ENCODE measurements at regions not wholly inside any gene's neighbourhood (a gene's known extent, or its start where the extent isn't known, plus 50 kb on each side); places are given as distances from the start of the nearest gene placed in this dataset.

DNA sequence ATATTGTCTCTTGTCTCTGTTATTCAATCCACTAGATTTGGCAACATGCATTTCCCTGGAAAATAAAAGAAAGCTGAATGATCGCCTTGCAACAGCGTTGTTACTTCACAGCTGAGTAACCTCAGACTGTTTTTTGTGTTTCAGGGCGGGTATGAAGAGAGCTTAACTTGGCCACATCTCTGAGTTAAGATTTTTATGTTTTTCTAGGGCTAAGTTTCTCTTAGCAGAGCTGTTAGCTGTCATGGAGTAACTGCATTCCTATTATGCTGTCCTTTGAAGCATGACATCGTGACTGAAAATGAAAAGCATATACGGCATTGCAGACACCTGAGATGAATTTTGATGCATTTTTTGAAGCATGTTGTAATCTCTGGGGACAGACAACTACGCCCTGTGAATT lies 1798.9 kb downstream of the PCDH7 start:
- no peak for DNase-seq

DNA sequence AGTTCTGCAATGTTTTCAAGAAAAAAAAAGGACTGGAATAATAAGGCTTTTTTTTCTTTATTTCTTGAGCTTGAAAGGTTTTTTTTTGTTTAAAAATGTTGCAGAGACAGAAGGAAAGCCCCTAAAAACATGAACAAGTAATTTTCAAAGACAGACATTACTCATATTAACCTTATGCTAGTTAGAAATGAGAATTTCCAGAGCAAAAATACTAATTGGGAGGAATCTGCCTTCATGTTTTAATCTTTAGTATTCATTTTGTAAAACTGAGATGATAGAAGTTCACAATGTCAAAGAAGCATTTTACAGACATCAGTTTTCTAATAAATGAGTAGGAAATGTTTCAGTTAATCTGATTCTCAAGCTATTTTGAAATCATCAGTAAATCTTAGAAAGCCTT lies 1805.3 kb downstream of the PCDH7 start:
- no peak for DNase-seq

DNA sequence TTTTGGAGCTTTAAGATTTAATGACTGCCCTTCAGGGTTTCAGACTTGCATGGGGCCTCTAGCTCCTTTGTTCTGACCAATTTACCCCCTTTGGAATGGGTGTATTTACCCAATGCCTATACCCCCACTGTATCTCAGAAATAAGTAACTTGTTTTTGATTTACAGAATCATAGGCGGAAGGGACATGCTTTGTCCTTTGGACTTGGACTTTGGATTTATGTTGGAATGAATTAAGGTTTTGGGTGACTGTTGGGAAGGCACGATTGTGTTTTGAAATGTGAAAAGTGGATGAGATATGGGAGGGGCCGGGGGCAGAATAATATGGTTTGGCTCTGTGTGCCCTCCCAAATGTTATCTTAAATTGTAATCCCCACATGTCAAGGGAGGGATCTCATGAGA lies 1824.7 kb downstream of the PCDH7 start:
- DNase-seq = no peak

DNA sequence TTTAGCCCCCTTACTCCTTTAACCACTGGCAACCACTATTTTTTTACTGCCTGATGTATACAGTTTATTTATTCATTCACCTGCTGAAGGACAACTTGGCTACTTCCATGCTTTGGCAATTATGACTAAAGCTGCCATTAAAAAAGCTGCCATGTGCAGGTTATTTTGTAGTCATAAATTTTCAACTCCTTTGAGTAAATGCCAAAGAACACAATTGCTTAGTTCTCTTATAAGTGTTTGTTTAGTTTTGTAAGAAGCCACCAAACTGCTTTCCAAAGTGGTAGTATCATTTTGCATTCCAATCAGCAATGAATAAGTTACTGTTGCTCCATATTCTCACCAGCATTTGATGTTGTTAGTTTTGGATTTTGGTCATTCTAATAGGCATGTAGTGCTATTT lies 1831.8 kb downstream of the PCDH7 start:
- DNase-seq = no peak

DNA sequence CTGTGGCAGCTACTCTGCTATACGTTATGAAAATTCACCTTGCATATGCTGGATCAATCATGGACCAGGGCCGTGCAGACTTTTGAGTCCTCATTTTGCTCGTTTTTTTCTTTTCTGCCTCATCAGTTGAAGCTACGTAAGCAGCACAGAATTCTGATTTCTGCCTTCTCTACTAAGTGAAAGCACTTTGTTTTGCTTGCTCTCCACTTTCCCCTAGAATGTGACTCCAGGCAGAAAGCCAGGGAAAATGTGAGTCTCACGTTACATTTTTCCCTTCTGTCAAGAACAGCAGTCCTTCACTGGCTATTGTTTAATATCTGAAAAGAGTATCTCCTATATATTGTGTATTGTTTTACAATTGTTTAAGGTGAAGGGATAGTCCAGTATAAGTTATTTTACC lies 1840.1 kb downstream of the PCDH7 start:
- peak; percentile 73 for DNase-seq

DNA sequence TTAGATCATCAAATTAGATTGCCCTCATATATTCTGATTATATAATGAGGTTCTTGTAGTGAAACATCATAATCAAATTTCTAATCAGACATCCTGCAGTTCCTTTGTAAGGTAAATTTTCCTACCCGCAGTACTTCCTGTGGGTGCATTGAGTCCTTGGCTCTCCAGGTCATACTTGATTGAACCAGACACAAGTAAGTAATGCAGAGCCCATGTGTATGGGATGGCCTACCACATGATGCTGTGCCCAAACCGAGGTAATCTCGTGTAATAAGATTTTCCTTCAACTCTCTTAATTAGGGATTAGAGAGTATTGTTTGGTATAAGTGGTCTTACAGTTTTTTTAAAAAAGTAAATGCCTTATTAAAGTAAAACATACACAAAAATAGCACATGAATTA lies 1841.8 kb downstream of the PCDH7 start:
- DNase-seq = no peak

DNA sequence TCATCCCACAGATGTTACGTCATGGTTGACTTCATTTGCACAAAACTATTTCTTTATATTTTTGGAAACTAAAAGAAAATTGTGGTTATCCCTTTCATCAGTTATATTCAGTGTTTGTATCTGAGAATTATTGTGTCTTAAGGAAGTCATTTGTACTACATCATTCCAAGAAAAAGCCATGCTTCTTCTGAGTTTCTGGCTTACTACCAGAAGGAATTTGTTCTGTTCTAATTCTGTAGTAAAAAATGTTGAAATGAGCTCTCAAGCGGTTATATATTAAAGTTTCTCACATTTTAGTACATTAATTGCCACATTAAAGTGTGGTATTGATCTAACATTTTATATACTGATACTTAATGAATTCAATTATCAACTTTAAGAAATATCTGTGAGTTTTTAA lies 1844.5 kb downstream of the PCDH7 start:
- DNase-seq = no peak

DNA sequence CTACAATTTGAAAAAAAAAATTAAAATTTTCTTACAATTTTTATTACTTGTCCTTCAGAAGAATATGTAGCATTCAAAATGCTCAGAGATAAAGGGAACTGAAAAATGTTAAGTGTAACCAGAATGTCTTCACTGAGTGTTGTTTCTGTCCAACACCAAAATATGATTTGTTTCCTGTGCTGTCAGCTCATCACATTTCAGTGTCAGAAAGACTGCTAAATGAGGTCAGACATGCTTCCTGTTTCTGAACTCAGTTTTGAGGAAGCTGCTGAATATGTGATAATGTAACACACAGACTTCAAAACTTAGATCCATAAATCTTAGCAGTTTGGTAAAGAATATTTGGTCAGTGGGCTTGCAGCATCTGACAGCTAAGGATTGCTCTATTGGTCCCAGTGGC lies 1849.7 kb downstream of the PCDH7 start:
- no peak for DNase-seq

DNA sequence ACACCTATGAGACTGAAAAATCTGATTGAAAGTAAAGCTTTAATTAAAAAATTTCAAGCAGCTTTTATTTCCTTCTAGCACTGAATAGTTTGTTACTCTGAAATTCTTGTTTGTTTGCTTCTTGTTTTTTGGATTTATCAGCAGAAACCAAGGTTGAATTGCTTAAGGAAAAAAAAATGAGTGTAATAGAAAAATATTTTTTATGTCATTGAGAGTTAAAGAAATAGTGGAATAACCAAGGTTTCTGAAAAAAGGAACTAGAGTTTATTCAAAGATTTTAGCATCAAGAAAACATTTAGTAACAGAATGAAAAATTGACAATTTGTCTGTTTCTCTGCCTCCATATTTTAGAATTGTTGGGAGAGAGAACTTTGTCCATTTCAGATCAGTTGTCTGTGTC lies 1852.2 kb downstream of the PCDH7 start:
- DNase-seq = no peak

DNA sequence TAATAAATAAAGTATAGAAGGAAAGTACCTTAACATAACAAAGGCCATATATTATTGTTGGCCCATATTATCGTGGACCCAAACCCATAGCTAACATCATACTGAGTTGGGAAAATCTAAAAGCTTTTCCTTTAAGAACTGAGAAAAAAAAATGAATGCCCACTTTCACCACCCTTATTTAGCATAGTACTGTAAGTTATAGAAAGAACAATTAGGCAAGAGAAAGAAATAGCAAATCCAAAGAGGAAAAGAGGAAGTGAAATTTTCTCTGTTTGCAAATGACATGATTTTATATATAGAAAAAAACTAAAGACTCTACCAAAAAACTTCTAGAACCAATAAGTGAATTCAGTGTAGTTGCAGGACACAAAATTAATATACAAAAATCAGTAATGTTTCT lies 1854.6 kb downstream of the PCDH7 start:
- no peak for DNase-seq

DNA sequence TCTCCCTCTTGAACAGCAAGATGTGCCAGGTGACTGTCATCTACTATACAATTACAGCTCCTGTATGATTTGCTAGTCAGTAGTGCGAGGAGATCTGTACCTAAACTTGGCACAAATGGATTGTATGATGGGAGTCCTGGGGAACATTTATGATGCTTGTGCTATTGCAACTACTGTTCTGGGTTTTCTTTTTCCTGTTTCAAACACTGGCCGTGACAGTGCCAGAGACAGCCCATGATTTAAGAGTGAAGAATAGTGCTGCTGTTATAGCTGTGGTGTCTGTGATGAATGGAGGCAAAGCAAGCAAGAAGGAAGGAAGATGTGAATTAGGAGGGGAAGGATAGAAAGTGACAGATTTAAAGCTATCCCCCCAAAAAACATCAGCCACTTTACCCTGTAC lies 1868.9 kb downstream of the PCDH7 start:
- DNase-seq = no peak

DNA sequence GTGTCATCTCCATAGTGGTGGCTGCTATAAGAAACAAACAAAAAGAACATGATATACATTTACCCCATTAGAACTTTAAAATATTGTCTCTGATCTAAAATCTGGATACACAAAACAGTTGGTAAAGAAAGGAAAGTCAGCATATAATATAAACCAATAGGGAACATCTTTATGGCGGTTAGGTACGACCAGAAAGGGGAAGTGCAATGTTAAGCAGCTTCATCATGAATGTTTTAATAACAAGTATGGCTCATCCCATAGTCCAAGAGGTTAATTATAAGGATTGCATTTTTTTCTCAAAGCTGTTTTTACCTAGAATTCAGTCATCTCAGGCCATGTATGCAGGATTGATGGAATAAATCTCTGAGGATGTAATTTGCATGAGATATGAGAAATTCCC lies 1869.7 kb downstream of the PCDH7 start:
- no peak for DNase-seq

DNA sequence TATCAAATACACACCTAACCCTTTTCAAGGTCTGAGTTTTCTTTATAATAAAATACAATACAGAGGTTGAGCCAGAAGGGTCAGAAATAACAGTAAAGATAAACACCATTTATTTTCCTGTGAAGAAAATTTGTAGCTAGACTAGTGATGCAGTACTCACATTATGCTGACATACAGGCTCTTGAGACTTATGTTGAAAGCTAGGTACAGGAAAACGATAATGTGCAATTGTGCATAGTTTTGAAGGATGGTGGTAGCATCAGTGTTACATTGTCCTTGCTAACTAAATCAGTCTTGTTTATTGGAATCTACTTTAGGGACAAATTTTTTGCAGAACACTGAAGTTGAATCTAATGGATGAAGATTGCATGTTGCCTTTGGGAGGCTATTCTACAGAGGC lies 1877.2 kb downstream of the PCDH7 start:
- no peak for DNase-seq

DNA sequence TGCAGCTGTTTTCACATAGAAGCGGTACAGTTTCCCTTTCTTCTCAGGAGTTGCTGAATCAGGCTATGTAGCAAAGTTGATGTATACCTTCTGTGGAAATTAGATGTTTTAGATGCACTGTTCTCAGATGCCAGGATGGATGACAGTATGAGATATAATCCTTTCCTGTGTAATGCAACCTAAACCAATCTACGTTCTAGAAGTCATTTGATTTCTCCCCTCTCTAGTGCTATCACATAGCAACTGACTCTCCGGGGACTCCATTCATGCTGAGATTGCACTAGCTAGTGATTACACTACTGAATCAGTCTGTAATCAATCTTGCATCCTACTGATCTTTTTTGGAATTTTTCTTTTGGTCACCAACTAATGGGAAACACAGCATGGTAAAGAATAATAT lies 1881.7 kb downstream of the PCDH7 start:
- no peak for DNase-seq

DNA sequence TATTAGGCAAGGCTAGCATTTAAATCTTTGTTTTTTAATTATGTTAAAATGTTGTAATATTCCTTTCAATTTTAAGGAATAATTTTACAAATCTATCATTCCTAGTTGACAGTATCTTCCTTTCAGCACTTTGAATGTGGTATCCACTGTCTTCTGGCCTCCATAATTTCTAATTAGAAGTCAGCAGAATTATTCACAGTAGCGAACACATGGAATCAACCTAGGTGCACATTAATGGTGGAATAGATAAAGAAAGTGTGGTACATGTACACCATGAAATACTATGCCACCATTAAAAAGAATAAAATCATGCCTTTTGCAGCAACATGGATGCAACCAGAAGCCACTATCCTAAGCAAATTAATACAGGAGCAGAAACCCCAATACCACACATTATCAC lies 1887.8 kb downstream of the PCDH7 start:
- DNase-seq = no peak

DNA sequence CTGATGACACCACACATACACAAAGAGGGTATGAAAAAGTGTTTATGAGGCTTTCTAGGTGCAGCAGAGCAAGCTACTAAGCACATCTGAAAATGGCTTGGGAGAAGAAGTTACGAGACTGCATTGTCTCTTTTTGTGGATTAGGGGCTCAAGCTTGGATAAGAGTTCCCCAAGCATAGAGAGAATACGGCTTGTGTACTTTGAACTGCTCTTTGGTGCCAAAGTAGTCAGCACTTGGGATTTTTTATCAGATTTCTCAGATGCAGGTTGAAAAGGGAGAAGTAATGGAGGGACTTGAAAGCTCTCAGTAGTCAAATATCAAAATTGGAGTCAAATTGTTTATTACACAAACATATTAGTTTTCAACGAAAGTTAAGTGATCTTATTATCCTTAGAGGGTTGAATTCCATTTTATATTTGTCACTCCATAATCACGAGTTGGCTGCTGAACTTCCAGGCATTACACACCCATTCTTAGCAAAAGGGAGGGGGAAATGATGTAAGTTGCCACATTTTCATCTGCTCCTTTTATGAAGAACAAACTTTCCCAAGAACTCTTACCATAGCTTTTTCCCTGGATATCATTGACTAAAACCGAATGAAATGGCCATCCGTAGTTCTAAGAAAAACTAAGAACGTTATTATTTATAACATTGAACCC lies 1904.9 kb downstream of the PCDH7 start:
- no peak for DNase-seq

DNA sequence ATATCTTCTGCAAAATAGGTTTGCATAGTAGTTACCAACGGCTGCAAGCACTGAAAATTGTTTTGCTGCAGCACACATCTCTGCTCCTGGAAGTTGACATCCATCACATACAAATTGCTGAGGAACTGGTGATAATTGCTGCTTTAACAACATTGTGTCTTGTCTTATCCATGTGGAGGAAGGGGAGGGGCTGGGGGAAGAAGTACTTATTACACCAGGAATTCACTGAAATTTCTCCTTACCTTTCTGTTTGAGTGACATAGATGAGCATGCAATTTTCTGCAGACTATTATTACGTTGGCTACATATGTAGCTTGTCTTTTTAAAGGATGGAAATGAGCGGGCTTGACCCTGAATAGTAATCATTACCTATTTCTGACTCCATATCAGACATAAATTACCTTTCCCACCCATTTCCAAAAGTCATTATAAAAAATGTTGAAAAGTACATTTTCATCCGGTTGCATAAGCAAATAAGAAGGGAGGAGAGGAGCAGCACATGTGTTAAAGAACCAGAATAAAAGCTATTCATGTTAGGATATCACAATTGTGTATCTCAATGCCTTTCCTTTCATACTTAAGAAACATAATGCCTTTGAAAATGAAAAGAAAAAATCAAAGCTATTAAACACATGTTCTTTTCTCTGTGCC lies 1905.6 kb downstream of the PCDH7 start:
- DNase-seq = no peak

DNA sequence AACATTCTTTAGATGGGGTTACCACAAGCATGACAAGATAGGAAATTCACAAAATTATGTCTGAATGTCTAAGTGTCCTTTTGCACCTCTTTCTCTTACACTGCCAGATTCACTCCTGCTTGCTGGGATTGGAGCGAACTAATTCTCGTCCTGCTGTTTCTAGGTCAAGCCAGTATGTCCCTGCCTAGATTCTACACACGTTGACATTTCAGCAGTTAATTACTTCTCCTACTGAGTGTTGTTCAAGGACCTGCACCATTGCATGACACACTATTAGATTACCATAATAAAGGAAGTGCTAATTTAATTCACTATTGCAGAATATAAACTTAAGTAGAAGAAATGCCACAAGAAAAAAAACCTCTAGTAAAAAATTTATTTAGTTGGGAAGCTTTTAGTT lies 1911.7 kb downstream of the PCDH7 start:
- no peak for DNase-seq

DNA sequence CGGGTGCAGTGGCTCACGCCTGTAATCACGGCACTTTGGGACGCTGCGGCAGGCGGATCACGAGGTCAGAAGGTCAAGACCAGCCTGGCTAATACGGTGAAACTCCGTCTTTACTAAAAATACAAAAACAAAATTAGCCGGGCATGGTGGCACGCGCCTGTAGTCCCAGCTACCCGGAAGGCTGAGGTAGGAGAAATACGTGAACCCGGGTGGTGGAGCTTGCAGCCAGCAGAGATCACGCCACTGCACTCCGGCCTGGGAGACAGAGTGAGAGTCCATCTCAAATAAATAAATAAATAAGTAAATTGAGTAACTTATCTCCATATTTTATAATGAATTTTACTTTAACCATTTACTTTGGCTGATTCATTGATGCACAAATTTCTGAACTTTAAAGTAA lies 1913.3 kb downstream of the PCDH7 start:
- no peak for DNase-seq

DNA sequence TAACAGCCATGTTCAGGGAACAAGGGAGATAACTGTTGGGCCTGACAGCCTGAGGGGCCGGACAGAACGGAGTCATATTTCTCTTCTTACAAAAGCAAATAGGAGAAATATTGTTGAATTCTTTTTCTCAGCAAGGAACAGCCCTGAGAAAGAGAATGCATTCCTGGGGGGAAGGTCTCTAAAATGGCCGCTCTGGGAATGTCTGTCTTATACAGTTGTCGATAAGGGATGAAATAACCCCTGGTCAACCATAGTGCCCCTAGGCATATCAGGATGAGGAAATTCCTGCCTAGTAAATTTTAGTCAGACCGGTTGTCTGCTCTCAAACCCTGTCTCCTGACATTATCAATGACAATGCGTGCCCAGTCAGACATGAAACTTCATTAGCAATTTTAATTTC lies 1925.5 kb downstream of the PCDH7 start:
- DNase-seq = no peak

DNA sequence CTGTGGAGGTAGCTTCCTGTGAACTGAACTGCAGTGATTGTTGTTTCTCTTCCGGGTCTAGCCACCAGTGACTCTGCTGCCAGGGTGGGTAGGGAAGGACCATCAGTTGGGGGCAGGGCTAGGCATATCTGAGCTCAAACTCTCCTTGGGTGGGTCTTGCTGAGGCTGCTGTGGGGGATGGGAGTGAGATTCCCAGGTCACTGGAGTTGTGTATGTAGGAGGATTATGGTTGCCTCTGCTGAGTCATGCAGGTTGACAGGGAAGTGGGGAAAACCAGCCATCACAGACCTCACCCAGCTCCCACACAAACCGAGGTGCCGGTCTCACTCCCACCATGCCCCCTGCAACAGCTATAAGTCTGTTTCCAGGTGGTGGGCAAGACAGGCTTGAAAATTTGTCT lies 1937.8 kb downstream of the PCDH7 start:
- DNase-seq = no peak

DNA sequence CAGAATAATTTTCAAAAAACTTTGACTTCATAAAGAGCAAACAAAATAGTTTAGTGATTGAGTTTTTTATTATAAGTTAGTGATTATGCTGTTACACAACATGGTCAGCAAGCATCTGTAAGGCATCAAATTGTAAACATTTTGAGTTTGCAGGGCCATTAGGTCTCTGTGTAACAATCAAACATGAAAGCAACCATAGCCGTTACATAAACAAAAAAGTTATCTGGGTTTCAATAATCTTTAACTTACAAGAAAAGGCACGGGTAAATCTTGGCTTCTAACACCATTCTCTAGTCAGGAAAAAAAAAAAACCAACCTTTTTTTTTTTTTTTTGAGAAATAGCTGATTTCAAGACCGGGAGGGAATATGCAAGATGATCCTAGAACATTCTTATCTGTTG lies 1941.1 kb downstream of the PCDH7 start:
- DNase-seq = no peak

DNA sequence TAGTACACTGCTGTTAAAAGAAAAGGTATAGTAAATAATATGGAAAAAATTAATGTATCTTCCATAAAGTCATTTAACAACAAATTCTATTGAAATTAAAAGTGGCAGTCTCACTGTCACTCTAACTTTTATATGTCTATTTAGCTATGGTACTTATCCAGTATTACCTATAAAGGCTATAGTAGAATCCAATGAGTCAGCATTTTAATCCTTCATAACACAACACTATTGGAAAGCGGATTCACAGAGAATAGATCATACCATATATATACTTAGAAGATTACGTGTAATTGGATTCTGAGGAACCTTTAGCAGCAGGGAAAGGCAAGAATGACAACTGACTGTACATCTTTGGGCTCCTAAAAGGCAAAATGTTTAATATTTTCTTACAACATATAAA lies 1942.6 kb downstream of the PCDH7 start:
- DNase-seq = no peak

DNA sequence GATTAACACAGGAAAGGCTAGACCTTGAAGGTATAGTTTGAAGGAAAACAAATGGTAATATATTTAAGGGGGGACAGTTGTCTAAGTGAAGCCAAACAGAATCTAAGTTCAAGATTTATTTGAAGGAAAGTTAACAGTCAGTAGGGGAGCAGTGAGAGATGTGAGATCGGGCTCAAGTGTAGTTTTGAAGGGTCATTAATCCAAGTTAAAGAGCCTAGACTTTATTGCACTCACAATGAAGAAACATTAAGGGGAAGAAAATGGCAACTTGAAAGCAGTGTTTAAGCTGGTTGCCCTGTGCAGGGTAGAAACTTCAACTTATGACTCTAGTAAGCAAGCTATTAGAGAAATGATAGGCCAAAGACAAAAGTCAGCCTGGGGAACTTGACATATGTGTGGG lies 1952.2 kb downstream of the PCDH7 start:
- no peak for DNase-seq

DNA sequence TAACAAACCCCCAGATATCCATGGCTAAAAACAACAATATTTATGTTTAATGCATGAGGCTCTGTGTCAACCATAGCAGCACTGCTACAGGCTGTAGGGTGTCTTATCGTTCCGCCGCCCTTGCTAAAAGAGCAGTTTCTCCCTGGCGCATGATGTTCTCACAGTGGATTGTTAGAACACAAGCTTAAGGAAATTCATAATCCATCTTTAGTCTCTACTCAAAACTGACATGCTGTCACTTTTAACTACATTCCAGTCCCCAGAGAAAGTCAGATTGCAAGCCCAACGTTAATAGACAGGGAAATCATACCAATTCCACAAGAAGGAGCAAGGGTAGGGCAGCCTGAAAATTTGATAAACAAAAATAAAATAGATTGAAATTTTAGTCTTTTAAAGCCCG lies 1960.8 kb downstream of the PCDH7 start:
- DNase-seq = no peak

Data from right hindlimb (tissue), 1 donor.